ENCODE measurements at regions not wholly inside any gene's neighbourhood (a gene's known extent, or its start where the extent isn't known, plus 50 kb on each side); places are given as distances from the start of the nearest gene placed in this dataset.

DNA sequence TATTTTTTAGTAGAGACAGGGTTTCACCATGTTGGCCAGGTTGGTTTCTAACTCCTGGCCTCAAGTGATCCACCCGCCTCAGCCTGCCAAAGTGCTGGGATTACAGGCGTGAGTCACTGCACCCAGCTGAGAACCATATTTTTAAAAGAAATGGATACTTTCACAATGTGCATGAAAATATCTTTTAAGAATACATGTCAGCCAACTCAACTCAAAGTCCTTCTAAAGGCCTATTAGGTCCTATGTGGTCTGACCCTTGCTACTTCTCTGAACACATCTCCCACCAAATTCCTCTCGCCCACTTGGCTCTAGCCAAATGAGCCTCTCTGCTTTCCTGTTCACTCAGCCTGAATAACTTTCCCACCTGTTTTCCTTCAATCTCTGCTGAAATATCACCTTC, 119.6 kb downstream of the MTX2 start:
- H3K27ac ChIP-seq (ENCODE audit: low read depth in 2 of 2, low read length in 1 of 2): no peak overlapping the region
- no peaks in the 10 kb centered on the region for H3K27me3 ChIP-seq (ENCODE audit: control insufficient read depth in 1 of 2, insufficient read depth in 2 of 2, low read length in 2 of 2)
- H3K36me3 ChIP-seq (ENCODE audit: control insufficient read depth in 2 of 2, insufficient read depth in 2 of 2, low read length in 1 of 2): no peaks in the 10 kb centered on the region
- H3K4me3 ChIP-seq (ENCODE audit: low read depth in 1 of 2, low read length in 2 of 2): no peak overlapping the region
- 63 to 77% methylated on average over 3 of the region's 3 CpGs for WGBS, 2 donors
- no peaks in the 10 kb centered on the region for H3K4me1 ChIP-seq (ENCODE audit: control insufficient read depth in 2 of 2, insufficient read depth in 2 of 2, low read length in 1 of 2)
- H3K9me3 ChIP-seq (ENCODE audit: control insufficient read depth in 2 of 2, insufficient read depth in 1 of 2, low read depth in 1 of 2, low read length in 1 of 2): no peaks in the 10 kb centered on the region

DNA sequence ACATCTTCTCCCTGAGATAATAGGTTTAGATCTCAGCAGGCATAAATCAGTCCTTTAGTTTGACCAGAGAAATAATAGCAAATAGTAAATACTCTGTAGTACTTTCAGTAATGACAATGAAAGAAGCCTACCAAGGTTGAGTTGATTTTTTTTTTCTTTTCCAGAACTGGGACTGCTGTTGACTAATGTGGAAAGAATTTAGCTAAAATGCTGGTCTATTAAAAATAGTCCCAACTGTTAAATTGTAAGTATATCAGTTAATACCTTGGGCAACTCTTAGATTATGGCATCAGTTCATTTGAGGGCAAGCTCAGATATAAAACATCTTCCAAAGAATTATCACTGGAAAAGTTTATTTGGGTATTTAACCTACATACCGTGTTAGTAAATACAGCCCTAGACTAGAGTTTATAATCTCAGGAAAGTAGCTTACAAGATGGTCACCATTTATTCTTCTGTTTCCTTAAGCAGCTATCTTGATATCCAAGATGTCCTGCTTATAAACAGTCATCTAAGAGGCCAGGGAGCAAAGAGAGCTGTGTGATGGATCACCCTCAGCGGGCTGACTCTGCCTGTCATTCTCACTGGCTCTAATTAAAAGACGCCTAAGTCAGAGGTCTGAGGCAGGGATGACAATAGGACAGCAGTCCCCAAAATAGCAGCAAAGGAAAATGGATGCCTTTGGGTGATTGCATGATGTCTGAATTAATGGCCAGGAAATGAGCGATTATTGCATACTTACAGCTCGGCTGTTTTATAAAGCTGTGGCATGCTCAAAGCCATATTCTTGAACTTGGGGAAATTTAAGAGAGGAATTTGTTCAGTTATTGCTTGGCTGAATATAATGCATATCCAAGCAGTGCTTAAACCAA, 121.3 kb downstream of the MTX2 start:
- H3K4me1 ChIP-seq (ENCODE audit: control insufficient read depth in 2 of 2, insufficient read depth in 2 of 2, low read length in 1 of 2): no peaks in the 10 kb centered on the region
- no peak overlapping the region for H3K4me3 ChIP-seq (ENCODE audit: low read depth in 1 of 2, low read length in 2 of 2)
- no peak overlapping the region for H3K27ac ChIP-seq (ENCODE audit: low read depth in 2 of 2, low read length in 1 of 2)
- WGBS, 2 donors: 65 to 73% methylated on average over 5 of the region's 5 CpGs
- no peaks in the 10 kb centered on the region for H3K9me3 ChIP-seq (ENCODE audit: control insufficient read depth in 2 of 2, insufficient read depth in 1 of 2, low read depth in 1 of 2, low read length in 1 of 2)
- H3K36me3 ChIP-seq (ENCODE audit: control insufficient read depth in 2 of 2, insufficient read depth in 2 of 2, low read length in 1 of 2): no peaks in the 10 kb centered on the region
- no peaks in the 10 kb centered on the region for H3K27me3 ChIP-seq (ENCODE audit: control insufficient read depth in 1 of 2, insufficient read depth in 2 of 2, low read length in 2 of 2)

DNA sequence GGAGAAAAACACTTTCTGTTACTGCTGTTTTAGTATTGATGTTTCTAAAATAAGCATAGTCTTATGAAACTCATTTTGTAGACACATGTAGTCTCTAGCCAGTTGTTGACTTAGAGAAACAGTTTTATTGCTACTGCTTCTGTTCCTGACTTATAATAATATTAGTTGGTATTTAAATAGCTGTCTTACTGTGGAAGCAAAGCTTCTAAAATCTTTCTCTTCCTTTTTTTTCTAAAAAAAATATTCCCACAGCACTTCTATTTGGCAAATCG, 121.8 kb downstream of the MTX2 start:
- Histone ChIP-seq H3K9me3 (ENCODE audit: control insufficient read depth in 2 of 2, insufficient read depth in 1 of 2, low read depth in 1 of 2, low read length in 1 of 2) (no peaks in the 10 kb centered on the region), H3K4me1 (ENCODE audit: control insufficient read depth in 2 of 2, insufficient read depth in 2 of 2, low read length in 1 of 2) (no peaks in the 10 kb centered on the region), H3K36me3 (ENCODE audit: control insufficient read depth in 2 of 2, insufficient read depth in 2 of 2, low read length in 1 of 2) (no peaks in the 10 kb centered on the region), H3K27ac (ENCODE audit: low read depth in 2 of 2, low read length in 1 of 2) (no peak overlapping the region), H3K27me3 (ENCODE audit: control insufficient read depth in 1 of 2, insufficient read depth in 2 of 2, low read length in 2 of 2) (no peaks in the 10 kb centered on the region), H3K4me3 (ENCODE audit: low read depth in 1 of 2, low read length in 2 of 2) (no peak overlapping the region)
- WGBS, 2 donors: 84 to 85% methylated on average over 1 of the region's 1 CpG

DNA sequence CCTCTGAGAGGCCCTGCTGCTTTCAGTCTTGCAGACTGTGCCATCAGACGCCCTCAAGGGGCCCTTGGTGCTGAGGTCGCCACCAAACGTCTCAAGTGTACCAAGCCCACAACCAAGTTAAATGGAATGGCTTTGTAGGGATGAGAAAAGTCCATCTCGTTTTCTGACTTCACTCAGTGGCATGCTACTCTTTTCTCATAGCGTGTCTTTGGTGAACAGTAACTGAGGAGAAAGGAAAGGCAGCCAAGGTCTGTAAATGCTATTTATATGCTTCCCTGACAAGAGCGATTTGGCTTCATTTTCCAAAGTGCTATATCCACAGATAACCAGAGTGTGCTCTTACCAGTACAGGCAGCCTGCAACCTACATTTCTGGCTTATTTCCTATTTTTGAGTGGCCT, 123.0 kb downstream of the MTX2 start:
- no peaks in the 10 kb centered on the region for H3K27me3 ChIP-seq (ENCODE audit: control insufficient read depth in 1 of 2, insufficient read depth in 2 of 2, low read length in 2 of 2)
- no peaks in the 10 kb centered on the region for H3K4me1 ChIP-seq (ENCODE audit: control insufficient read depth in 2 of 2, insufficient read depth in 2 of 2, low read length in 1 of 2)
- 74 to 75% methylated on average over 6 of the region's 6 CpGs for WGBS, 2 donors
- no peak overlapping the region for H3K27ac ChIP-seq (ENCODE audit: low read depth in 2 of 2, low read length in 1 of 2)
- H3K9me3 ChIP-seq (ENCODE audit: control insufficient read depth in 2 of 2, insufficient read depth in 1 of 2, low read depth in 1 of 2, low read length in 1 of 2): no peaks in the 10 kb centered on the region
- H3K4me3 ChIP-seq (ENCODE audit: low read depth in 1 of 2, low read length in 2 of 2): no peak overlapping the region
- H3K36me3 ChIP-seq (ENCODE audit: control insufficient read depth in 2 of 2, insufficient read depth in 2 of 2, low read length in 1 of 2): no peaks in the 10 kb centered on the region

DNA sequence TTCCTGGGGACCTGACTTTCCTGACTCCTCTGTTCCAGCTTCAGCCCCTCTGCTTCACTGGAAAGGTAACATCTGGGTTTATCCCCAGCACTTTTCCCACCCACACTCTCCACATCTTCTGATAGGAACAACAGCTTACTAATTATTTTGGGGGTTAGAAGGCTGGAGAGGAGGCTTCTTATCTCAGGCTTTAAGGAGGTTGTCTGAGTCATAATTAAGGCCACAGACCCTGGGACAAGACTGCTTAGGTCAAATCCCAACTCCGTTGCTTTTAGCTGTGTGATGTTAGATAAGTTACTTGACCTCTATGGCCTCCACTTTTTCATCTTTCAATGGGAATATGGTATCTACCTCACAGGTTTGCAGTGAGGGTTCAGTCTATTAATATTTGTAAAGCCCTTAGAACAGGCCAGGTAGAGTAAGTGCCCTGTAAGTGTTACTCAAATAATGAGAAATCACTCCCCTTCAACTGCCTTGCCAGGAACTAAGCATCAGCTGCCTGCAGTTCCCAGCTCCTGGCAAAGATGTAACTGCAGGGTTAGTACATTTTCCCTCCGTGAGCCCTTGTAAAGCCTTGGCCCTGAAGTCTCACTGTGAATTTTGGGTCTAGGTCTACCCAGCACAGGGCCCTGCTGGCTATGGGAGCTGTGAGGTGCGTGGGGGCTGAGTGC, 123.6 kb downstream of the MTX2 start:
- H3K36me3 ChIP-seq (ENCODE audit: control insufficient read depth in 2 of 2, insufficient read depth in 2 of 2, low read length in 1 of 2): no peaks in the 10 kb centered on the region
- no peak overlapping the region for H3K4me3 ChIP-seq (ENCODE audit: low read depth in 1 of 2, low read length in 2 of 2)
- H3K27ac ChIP-seq (ENCODE audit: low read depth in 2 of 2, low read length in 1 of 2): no peak overlapping the region
- WGBS, 2 donors: 75 to 81% methylated on average over 3 of the region's 3 CpGs
- H3K9me3 ChIP-seq (ENCODE audit: control insufficient read depth in 2 of 2, insufficient read depth in 1 of 2, low read depth in 1 of 2, low read length in 1 of 2): no peaks in the 10 kb centered on the region
- no peaks in the 10 kb centered on the region for H3K27me3 ChIP-seq (ENCODE audit: control insufficient read depth in 1 of 2, insufficient read depth in 2 of 2, low read length in 2 of 2)
- H3K4me1 ChIP-seq (ENCODE audit: control insufficient read depth in 2 of 2, insufficient read depth in 2 of 2, low read length in 1 of 2): no peaks in the 10 kb centered on the region

DNA sequence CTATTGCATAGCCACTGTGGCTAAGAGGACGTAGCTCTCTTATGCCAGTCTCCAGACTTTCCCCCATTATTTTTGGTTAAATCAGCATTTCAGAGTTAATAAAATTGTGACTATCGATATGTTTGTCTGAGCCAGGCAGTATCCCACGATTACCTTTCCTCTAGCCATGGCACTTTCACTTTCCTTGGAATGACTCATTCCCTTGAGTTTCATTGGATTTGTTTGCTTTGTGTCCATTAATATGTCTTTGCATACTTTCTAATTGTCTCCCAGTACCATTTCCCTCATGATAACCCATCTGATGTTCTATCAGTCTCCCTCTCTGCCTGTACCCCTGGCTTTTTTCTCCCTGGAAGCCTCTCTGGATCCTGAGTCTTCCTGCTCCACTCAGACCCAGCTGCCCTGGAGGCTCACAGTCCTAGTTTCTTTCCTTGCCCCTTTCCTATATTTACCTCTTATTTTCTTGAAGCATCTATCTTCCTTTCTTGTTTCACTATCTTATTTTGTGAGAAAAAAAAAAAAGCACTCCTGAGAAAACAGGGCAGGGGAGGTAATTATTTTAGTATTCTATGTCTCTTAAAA, 126.1 kb downstream of the MTX2 start:
- 71% methylated on average over 3 of the region's 3 CpGs for WGBS, 2 donors
- no peaks in the 10 kb centered on the region for H3K36me3 ChIP-seq (ENCODE audit: control insufficient read depth in 2 of 2, insufficient read depth in 2 of 2, low read length in 1 of 2)
- no peak overlapping the region for H3K4me3 ChIP-seq (ENCODE audit: low read depth in 1 of 2, low read length in 2 of 2)
- H3K9me3 ChIP-seq (ENCODE audit: control insufficient read depth in 2 of 2, insufficient read depth in 1 of 2, low read depth in 1 of 2, low read length in 1 of 2): no peaks in the 10 kb centered on the region
- H3K27me3 ChIP-seq (ENCODE audit: control insufficient read depth in 1 of 2, insufficient read depth in 2 of 2, low read length in 2 of 2): no peaks in the 10 kb centered on the region
- no peaks in the 10 kb centered on the region for H3K4me1 ChIP-seq (ENCODE audit: control insufficient read depth in 2 of 2, insufficient read depth in 2 of 2, low read length in 1 of 2)
- no peak overlapping the region for H3K27ac ChIP-seq (ENCODE audit: low read depth in 2 of 2, low read length in 1 of 2)

DNA sequence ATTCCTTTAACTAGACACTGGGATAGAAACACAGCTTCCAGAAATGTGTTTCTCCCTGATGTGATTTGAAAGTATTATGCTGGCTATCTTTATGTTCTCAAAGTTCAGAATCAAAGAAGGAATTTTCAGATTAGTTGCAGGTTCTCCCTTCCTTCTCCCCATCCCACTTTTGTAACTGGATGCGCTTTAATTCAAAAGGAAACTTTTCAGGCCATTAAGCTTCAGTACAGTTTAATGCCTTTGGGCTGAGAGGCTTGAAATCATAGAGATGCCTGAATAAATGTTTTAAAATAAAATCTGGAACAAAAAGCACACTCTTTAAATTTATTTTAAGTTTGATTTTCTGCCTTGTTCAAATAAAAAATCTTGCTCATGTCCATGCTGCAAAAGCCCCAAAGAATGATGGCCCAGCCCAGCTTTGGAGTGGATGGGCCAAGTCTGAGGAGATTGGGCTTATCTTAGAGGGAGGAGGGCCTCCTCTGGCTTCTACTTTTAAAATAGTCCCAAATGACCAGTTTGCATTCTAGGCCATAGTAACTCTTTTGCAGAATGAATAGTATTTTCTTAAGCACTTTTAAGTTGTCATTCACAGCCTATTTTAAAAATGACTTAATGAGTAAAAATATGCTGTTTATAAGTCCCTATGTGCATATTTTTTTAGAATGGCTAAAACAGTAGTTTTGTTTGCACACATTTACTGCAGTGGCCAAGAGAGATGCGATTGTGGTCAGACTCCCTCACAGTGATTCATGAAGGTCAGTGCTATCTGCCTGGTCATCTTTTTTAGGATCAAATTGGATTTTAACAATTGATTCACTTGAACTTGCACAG, 129.2 kb downstream of the MTX2 start:
- Histone ChIP-seq H3K9me3 (ENCODE audit: control insufficient read depth in 2 of 2, insufficient read depth in 1 of 2, low read depth in 1 of 2, low read length in 1 of 2) (no peaks in the 10 kb centered on the region), H3K36me3 (ENCODE audit: control insufficient read depth in 2 of 2, insufficient read depth in 2 of 2, low read length in 1 of 2) (no peaks in the 10 kb centered on the region), H3K27me3 (ENCODE audit: control insufficient read depth in 1 of 2, insufficient read depth in 2 of 2, low read length in 2 of 2) (no peaks in the 10 kb centered on the region), H3K27ac (ENCODE audit: low read depth in 2 of 2, low read length in 1 of 2) (no peak overlapping the region), H3K4me3 (ENCODE audit: low read depth in 1 of 2, low read length in 2 of 2) (no peak overlapping the region), H3K4me1 (ENCODE audit: control insufficient read depth in 2 of 2, insufficient read depth in 2 of 2, low read length in 1 of 2) (no peaks in the 10 kb centered on the region)
- WGBS, 2 donors: 72 to 89% methylated on average over 2 of the region's 2 CpGs

DNA sequence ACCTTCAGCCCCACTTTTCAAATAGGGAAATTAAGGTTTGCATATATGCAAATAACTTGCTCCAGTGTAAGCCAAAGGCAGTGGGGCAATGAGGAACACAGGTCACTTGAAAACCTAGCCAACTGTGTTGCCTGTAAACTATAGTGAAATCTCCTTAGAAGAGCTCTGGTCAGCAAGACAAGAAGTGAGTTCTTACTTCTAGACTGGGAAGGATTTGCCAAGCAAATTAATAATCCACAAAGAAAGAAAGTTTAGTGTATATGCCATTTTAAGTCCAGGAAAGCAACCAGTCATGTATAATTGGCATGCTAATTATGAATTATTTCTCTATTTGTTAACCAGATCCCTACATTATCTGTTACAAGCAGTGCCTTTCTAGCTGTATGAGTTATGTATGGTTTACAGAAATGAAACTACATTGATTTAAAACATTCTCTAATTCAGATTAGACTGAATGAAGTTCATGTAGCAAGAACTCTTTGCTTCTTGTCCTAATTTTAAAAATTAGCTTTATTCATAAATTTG, 129.9 kb downstream of the MTX2 start:
- no peaks in the 10 kb centered on the region for H3K9me3 ChIP-seq (ENCODE audit: control insufficient read depth in 2 of 2, insufficient read depth in 1 of 2, low read depth in 1 of 2, low read length in 1 of 2)
- no peak overlapping the region for H3K27ac ChIP-seq (ENCODE audit: low read depth in 2 of 2, low read length in 1 of 2)

DNA sequence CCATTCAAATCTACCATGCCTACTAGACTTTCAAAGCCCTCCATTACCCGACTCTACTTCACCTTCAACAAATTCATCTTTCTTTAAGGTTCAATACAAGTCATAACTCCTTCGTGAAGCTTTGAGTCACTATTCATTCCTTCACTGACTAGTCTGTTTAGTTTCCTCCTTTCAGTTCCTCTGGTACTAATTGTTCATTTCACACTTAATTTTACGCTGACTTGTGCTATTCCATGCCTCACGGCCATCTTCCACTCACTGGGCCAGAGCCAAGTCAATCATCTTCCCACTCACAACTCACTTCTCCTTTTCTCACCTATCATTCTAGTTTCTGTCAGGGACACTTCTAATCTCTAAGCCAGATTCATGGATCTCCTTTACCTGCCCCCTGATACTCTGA, 136.2 kb downstream of the MTX2 start:
- no peak overlapping the region for H3K4me3 ChIP-seq (ENCODE audit: low read depth in 1 of 2, low read length in 2 of 2)
- WGBS, 2 donors: no CpG with 5 or more reads among the region's 4 CpGs
- no peaks in the 10 kb centered on the region for H3K4me1 ChIP-seq (ENCODE audit: control insufficient read depth in 2 of 2, insufficient read depth in 2 of 2, low read length in 1 of 2)
- H3K36me3 ChIP-seq (ENCODE audit: control insufficient read depth in 2 of 2, insufficient read depth in 2 of 2, low read length in 1 of 2): no peaks in the 10 kb centered on the region
- H3K27ac ChIP-seq (ENCODE audit: low read depth in 2 of 2, low read length in 1 of 2): no peak overlapping the region
- H3K9me3 ChIP-seq (ENCODE audit: control insufficient read depth in 2 of 2, insufficient read depth in 1 of 2, low read depth in 1 of 2, low read length in 1 of 2): no peaks in the 10 kb centered on the region
- H3K27me3 ChIP-seq (ENCODE audit: control insufficient read depth in 1 of 2, insufficient read depth in 2 of 2, low read length in 2 of 2): no peaks in the 10 kb centered on the region

More for the DNA sequence above, 129.9 kb downstream of the MTX2 start:
- no peaks in the 10 kb centered on the region for H3K27me3 ChIP-seq (ENCODE audit: control insufficient read depth in 1 of 2, insufficient read depth in 2 of 2, low read length in 2 of 2)
- H3K36me3 ChIP-seq (ENCODE audit: control insufficient read depth in 2 of 2, insufficient read depth in 2 of 2, low read length in 1 of 2): no peaks in the 10 kb centered on the region
- H3K4me1 ChIP-seq (ENCODE audit: control insufficient read depth in 2 of 2, insufficient read depth in 2 of 2, low read length in 1 of 2): no peaks in the 10 kb centered on the region
- no peak overlapping the region for H3K4me3 ChIP-seq (ENCODE audit: low read depth in 1 of 2, low read length in 2 of 2)
